GM21528 (cell line): ENCODE measurements at regions not wholly inside any gene's neighbourhood (a gene's known extent, or its start where the extent isn't known, plus 50 kb on each side); places are given as distances from the start of the nearest gene placed in this dataset.
"Not testable (repeated sequence)": the region's sequence is repeated elsewhere in the genome, so short reads cannot be mapped to it uniquely, and the experiment has no call there.

Experiments
- ATAC-seq: cut with Tn5 transposase; IDR thresholded peaks from one replicate; pipeline ENCODE4 v1.9.1; 2021; ENCODE audit warnings: mild to moderate bottlenecking, moderate library complexity; ENCODE audit not compliant: unreplicated experiment, low FRiP score

DNA sequence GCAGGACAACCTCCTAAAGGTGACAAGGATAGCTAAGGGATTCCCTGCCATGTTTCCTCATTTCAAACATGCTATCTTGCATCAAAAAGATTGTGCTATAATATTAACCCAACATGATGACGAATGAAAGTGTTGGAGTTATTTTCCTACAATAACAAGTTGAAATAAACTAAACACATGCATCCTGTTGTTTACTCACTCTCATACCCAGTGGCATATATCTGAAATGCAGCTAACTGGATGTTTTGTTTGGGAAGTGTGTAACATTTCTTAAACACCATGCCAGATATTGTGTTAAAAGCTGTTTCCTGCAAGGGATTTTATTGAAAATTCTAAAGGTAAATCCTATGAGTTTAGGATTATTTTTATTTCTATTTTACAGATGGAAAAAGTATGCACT, 139.6 kb downstream of the TFPI2 start:
- ATAC-seq: no peak

DNA sequence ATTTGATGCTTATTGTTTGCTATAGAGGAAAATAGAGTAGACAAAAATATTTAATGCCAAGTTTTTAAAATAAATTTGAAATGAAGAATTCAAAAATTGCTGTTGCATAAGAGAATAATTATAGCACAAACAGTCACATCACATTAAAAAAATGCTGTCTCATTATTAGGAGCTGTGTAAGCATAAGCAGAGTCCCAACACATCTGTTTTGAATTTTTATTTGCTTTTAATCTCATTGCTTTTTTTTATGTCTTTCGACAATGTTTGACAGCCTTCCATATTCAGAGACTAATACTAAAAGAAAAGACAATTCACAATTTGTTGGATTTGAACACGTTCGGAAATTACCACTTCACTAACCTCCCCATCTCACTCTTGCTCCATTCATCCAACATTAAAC, 143.5 kb downstream of the TFPI2 start:
- no peak for ATAC-seq

GRCh38 chr7:93739424-93739823, 151.1 kb downstream of the TFPI2 start:
- no peak for ATAC-seq

DNA sequence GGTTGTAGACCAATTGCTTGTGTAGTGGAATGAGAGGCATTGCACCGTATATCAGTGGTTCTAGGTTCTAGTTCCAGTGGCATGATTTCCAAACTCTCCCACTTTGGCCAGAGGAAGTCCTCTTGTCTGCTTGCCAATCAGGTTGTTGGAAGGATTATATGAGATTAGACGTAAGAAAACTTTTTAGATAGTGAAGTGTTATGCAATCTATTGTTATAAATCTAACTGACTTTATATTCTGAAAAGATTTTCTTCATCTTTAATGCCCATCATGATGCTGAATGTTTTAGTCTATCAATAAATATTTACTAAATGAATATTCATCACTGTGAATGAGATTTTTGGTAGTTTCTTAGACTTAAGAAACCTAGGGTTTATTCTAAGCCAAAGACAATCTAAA, 152.6 kb downstream of the TFPI2 start:
- ATAC-seq: no peak

GRCh38 chr7:93736668-93737369, 153.7 kb downstream of the TFPI2 start:
- no peak for ATAC-seq

- no peak for ATAC-seq
Observed at GRCh38 chr7:93728292-93728691, 153.8 kb upstream of the CALCR start.

DNA sequence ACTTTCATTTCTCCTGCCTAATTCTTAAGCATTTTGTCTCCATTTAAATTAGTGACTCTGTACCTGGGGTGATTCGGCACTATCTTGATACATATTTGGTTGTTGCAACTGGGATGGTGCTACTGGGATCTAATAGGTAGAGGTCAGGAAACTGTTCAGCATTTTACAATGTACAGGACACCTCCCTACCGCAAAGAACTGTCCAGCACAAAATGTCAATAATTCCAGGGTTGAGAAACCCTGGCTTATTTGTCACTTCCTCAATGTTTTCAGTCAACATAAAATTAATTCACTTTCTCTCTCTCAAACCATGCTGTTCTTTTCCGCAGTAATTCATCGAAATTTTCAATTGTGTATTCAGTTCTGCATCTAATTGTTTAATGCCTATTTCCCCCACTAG, 151.4 kb upstream of the CALCR start:
- ATAC-seq: no peak

DNA sequence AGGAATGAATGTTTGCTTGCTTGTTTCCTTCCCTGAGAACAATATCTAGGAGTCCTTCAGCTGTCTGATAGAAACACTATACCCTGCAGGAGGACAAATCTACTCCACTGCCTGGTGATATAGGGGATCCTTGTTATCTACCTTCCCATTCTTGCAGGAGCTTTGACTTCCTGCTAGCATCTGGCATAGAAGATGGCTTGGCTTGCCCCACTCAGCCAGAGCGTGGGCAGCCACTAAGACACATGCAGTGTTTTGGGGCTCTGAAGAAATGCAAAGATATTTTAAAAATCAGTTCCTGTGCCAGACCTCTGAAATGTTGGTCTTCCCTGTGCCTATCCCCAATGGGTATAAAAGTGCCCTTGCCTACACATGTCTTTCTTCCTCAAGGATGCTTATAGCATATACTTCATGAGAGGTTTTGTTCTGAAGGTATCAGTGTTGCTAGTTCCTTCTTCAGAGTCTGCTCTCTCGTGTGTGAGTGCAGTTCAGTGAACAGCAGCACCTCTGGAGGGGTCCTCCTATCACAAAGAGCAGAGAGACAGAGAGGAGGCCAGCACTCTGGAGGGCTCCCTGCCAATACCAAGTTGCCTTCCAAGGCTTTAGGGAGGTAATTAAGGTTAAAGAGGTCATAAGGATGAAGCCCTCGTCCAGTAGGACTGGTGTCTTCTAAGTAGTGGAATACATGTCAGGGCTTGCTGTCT, 149.1 kb upstream of the CALCR start:
- ATAC-seq: no peak

GRCh38 chr7:93720106-93720505, 145.6 kb upstream of the CALCR start:
- ATAC-seq: no peak

DNA sequence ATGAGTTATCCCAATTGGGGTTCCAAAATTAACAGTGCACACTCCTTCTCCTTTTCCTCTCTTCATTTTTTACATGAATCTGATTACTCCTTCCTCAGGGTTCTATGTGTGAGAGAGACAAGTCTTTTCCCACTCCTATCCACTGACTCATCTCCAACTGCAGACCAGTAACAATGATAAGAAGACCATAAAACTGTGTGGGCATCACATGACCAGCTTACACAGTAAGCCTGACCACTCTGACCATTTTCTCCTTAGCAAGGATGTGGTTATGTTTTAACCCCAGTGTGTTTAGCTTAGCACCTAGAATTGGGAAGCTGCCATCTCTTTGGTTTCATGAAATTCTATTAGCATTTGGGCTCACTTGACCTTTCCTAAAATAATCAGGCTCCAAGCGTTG, 145.0 kb upstream of the CALCR start:
- ATAC-seq: no peak

DNA sequence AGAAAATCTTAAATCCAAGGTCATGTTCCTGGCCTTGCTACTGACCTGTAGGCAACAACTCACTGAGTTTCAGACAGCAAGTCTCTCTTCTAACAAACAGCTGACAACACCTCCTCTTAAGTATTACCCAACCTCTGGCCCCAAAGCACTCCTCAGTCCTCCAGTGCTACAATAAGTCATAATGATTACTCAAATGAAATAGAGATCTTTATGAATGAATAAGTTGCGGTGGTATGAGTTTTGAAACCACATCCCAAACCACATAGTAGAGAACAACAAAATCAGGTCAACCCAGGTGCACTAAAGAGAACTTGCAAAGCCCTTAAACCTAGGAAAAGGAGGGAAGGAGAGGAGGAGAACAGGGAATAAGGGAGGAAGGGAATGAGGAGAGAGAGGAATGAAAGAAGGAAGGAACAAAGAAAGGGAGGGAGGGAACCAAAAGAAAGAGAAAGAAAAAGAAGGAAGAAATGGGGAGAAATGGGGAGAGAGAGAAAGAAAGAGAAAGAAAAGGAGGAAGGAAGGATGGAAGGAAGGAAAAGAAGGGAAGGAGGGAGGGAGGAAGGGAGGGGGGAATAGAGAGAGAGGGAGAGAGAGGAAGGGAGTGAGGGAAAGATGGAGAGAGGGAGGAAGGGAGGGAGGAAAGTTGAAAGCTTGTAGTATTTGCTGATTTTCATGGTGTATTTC, 142.8 kb upstream of the CALCR start:
- no peak for ATAC-seq

DNA sequence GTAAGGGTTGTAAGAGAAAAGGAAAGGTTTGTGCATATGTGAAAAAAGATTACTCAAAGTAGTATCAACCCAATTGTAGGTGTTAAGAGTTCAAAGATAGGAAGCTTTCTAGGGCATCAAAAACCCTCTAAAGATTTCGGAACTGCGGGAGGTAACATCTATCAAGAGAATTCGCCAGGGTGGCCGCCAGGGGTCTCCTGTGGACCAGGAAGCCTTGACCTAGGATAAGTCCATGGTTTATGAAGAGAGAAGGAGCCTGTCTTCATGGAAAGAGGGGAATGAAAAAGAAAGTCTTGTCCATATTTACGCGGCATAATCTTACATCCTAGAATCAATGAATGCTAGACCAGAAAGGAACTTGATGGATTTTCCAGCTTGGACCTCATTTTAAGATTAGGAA, 140.7 kb upstream of the CALCR start:
- peak; percentile 74 for ATAC-seq

GRCh38 chr7:93711926-93712325, 137.4 kb upstream of the CALCR start:
- ATAC-seq: no peak

DNA sequence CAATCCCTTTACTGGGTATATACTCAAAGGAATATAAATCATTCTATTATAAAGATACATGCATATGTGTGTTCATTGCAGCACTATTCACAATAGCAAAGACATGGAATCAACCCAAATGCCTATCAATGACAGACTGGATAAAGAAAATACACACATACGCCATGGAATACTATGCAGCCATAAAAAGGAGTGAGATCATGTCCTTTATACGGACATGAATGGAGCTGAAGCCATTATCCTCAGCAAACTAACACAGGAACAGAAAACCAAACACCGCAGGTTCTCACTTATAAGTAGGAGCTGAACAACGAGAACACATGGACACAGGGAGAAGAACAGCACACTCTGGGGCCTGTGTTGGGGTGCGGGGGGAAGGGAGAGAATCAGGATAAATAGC, 133.7 kb upstream of the CALCR start:
- ATAC-seq: not testable (repeated sequence)

DNA sequence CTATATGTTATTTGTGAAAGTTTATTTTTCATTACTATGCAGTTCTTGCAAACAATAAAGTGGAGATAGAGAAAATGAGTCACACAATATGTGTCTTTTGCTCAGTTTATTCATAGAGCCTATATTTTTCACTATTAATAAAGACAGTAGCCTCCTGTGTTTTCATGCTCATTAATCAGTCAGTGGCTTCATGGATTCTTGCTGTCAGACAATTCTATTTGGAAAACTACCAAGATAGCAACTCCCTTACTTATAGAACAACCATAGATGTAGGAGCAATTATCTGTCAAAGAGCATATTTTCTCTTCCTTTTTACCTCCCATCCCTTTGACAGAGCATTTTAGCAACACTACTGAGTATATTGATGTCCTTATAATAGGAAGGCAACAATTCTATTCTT, 132.7 kb upstream of the CALCR start:
- no peak for ATAC-seq

GRCh38 chr7:93706162-93706561, 131.6 kb upstream of the CALCR start:
- ATAC-seq: not testable (repeated sequence)

- ATAC-seq: no peak
Observed at GRCh38 chr7:93704217-93704616, 129.7 kb upstream of the CALCR start.

GRCh38 chr7:93697901-93698300, 123.4 kb upstream of the CALCR start:
- ATAC-seq: no peak

- no peak for ATAC-seq
Observed at GRCh38 chr7:93693796-93694195, 119.3 kb upstream of the CALCR start.

- no peak for ATAC-seq
Observed at GRCh38 chr7:93690021-93690420, 115.5 kb upstream of the CALCR start.

DNA sequence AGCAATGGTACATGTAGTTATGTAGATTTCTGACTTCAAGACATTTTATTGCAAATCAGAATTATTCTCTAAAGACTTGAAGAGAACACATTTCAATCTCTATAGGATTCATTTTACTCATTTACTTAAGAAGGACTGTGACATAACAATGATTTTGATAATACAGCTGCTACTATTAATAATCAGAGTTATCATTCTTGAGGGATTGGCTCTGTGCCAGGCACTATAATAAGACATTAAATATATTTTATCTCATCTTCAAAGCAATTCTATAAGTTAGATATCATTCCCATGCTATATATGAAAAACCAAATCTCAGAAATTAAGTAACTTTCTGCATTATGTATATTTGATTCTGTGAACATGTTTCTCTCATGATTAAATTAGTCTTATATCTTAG, 103.7 kb upstream of the CALCR start:
- ATAC-seq: no peak
